ENCODE measurements at regions not wholly inside any gene's neighbourhood (a gene's known extent, or its start where the extent isn't known, plus 50 kb on each side); places are given as distances from the start of the nearest gene placed in this dataset.

GRCh38 chr4:43357252-43357974 is 464.9 kb downstream of the GRXCR1 start:
- DNase-seq, result no peak
- TF ChIP-seq CTCF (IDR thresholded peaks at IDR 0.05), result no peak
- TF ChIP-seq POLR2A (IDR thresholded peaks at IDR 0.05), result no peak
- H3K4me1 ChIP-seq, result no peaks in the 10 kb centered on the region
- no peaks in the 10 kb centered on the region for H3K36me3 ChIP-seq
- H3K27me3 ChIP-seq, result no peaks in the 10 kb centered on the region
- intact Hi-C loops (cut with DNase I), result no loop called here
- no peaks in the 10 kb centered on the region for H3K9me3 ChIP-seq
- 88 to 93% methylated on average over 2 of the region's 2 CpGs for WGBS, 2 donors
- no peak overlapping the region for H3K4me3 ChIP-seq (replicated peaks in 1 of 3)
- no peak overlapping the region for H3K27ac ChIP-seq

GRCh38 chr4:43360296-43360695 is 467.8 kb downstream of the GRXCR1 start:
- Histone ChIP-seq H3K27ac (no peak overlapping the region), H3K4me3 (replicated peaks in 1 of 3) (no peak overlapping the region), H3K27me3 (no peaks in the 10 kb centered on the region), H3K9me3 (no peaks in the 10 kb centered on the region), H3K4me1 (no peaks in the 10 kb centered on the region), H3K36me3 (no peaks in the 10 kb centered on the region)
- TF ChIP-seq POLR2A (IDR thresholded peaks at IDR 0.05), result no peak
- no peak for TF ChIP-seq CTCF (IDR thresholded peaks at IDR 0.05)
- WGBS, 2 donors, result 60 to 62% methylated on average over 2 of the region's 2 CpGs
- no peak for DNase-seq
- intact Hi-C loops (cut with DNase I), result no loop called here

DNA sequence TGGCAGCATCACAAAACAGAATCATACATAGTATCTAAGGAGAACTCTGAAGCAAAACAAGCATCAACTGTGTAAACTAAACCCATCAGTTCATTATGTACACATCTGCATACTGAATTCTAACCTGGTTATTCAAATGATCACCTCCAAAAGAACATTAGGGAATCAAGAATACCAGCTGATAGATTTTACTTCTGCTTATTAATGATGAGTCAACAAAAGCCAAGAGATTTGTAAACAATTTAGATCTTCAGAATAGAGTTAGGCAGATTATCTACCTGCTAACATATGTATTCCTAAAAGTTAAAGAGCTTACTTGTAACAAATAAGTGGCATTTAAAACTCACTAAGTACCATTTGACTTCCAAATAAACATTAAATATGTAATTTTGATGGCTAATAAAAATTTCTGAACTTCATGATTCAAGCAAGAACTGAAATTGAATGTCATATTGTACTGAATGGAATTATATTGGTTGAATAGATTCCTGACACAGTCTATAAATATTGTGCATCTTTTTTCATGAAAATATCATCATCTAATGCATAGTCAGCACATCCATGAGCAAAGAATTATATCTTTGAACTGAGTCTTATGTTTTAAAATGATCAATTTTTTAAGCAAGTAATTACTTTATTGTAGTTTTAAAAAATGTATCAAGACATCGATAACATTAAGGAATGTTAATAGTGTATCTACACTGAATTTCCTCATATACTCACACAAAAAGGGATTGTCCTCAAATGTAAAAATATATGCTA is 470.5 kb downstream of the GRXCR1 start:
- H3K9me3 ChIP-seq, result no peaks in the 10 kb centered on the region
- H3K27me3 ChIP-seq, result no peaks in the 10 kb centered on the region
- no peaks in the 10 kb centered on the region for H3K4me1 ChIP-seq
- WGBS, 2 donors, result 97 to 98% methylated on average over 1 of the region's 1 CpG
- H3K4me3 ChIP-seq (replicated peaks in 1 of 3), result no peak overlapping the region
- no peak for DNase-seq
- no peaks in the 10 kb centered on the region for H3K36me3 ChIP-seq
- intact Hi-C loops (cut with DNase I), result no loop called here
- H3K27ac ChIP-seq, result no peak overlapping the region
- TF ChIP-seq POLR2A (IDR thresholded peaks at IDR 0.05) (no peak), CTCF (IDR thresholded peaks at IDR 0.05) (no peak)

DNA sequence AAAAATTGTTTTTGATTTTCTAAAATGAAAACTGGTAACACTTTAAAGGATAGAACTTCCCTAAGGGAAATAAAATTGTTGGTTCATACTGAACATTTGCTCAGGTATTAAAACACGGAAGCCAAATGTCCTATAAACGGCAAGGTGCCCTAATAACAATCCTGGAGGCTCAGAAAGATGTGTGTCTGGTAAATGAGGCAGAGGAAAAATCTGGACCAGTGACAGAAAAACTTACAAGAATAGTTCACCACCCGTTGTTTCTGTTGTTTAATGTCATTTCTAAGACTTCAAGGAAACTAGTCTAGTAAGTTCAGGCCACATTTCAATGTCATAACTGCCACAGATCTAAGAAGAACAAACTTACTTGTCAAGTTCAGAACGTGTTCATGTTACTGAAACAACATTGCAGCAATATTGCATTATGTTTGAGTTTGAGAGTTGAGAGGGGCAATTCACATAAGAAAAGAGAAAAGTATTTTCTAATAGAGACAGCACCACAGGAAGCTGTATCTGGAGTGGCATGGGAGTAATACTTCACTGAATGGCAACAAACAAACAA is 476.6 kb downstream of the GRXCR1 start:
- no peak for DNase-seq
- H3K27ac ChIP-seq, result no peak overlapping the region
- WGBS, 2 donors, result 61 to 68% methylated on average over 4 of the region's 4 CpGs
- H3K9me3 ChIP-seq, result no peaks in the 10 kb centered on the region
- H3K27me3 ChIP-seq, result no peaks in the 10 kb centered on the region
- H3K36me3 ChIP-seq, result no peaks in the 10 kb centered on the region
- no peaks in the 10 kb centered on the region for H3K4me1 ChIP-seq
- intact Hi-C loops (cut with DNase I), result no loop called here
- no peak overlapping the region for H3K4me3 ChIP-seq (replicated peaks in 1 of 3)
- no peak for TF ChIP-seq CTCF (IDR thresholded peaks at IDR 0.05)
- no peak for TF ChIP-seq POLR2A (IDR thresholded peaks at IDR 0.05)

DNA sequence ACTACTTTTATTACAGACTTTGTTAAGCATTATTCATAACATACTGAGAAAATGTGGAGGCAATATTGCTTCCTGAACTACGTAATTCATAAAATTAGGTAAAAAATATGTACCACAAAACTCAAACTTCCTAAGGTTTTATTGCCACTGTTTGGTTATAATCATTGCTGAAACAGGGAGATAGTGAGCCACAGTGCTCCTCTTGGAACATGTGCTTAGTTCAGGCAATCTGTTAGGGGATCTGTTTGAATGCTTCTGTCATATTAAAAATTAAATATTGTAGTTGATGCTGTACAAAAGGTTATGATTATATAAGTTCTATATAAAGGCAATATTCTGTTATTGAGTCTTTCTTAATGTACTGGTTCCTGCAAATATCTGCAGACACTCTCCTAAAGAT is 480.7 kb downstream of the GRXCR1 start:
- intact Hi-C loops (cut with DNase I), result no loop called here
- 91% methylated on average over 1 of the region's 1 CpG for WGBS, 2 donors
- TF ChIP-seq CTCF (IDR thresholded peaks at IDR 0.05) (no peak), POLR2A (IDR thresholded peaks at IDR 0.05) (no peak)

More for the DNA sequence above, 480.7 kb downstream of the GRXCR1 start:
- Histone ChIP-seq H3K9me3 (no peaks in the 10 kb centered on the region), H3K4me3 (replicated peaks in 1 of 3) (no peak overlapping the region), H3K4me1 (no peaks in the 10 kb centered on the region), H3K36me3 (no peaks in the 10 kb centered on the region), H3K27ac (no peak overlapping the region), H3K27me3 (no peaks in the 10 kb centered on the region)
- DNase-seq, result no peak
